T-helper 2 cell treated with Interferon-gamma antibody and Interleukin-4, amounts not matched to agents 5 μg/mL and 100 μg/mL, for 36 hours (primary cell): ENCODE measurements at regions not wholly inside any gene's neighbourhood (a gene's known extent, or its start where the extent isn't known, plus 50 kb on each side); places are given as distances from the start of the nearest gene placed in this dataset.

Experiments used
- DNase-seq: peaks from one replicate; pipeline ENCODE4 v3.0.0; 2021; ENCODE audit warnings: low spot score
- H3K27ac Mint-ChIP-seq: one replicate; pipeline ENCODE4 v1.8.0; 2021; ENCODE audit warnings: mild to moderate bottlenecking, mixed read lengths
- H3K27me3 Mint-ChIP-seq: one replicate; pipeline ENCODE4 v1.8.0; 2021; ENCODE audit warnings: low read depth, mixed read lengths
- H3K36me3 Mint-ChIP-seq: one replicate; pipeline ENCODE4 v1.8.0; 2021; ENCODE audit warnings: low read depth, mixed read lengths
- H3K4me1 Mint-ChIP-seq: one replicate; pipeline ENCODE4 v1.8.0; 2021; ENCODE audit warnings: low read depth, mixed read lengths
- H3K4me3 Mint-ChIP-seq: one replicate; pipeline ENCODE4 v1.8.0; 2022; ENCODE audit warnings: mild to moderate bottlenecking, moderate library complexity, mixed read lengths
- H3K9me3 Mint-ChIP-seq: one replicate; pipeline ENCODE4 v1.8.0; 2021; ENCODE audit warnings: mixed read lengths

DNA sequence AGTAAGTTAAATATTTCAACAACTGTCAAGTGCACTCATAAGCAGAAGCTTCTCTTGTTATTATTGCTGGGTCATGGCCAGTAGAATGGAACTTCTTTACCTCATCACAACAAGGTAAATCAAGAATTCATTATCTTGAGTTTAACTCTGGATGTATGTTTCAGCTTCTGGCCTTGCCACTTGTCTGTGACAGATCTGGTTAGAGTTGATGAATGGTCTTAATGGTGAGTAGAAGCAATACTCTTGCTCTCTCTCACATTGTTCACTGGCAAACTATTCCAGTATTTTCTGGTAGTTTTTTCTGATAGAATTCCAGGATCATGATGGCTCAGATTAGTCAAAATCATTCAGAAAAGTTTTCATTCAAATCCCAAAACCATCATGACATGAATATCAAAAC lies 51.3 kb upstream of the NR4A2 start:
- no peak for DNase-seq
- H3K4me3 Mint-ChIP-seq, result no peak overlapping the region
- H3K9me3 Mint-ChIP-seq, result peaks cover 4% of the 10 kb centered on the region
- H3K27ac Mint-ChIP-seq, result no peak overlapping the region
- peaks cover 3% of the 10 kb centered on the region for H3K27me3 Mint-ChIP-seq
- no peaks in the 10 kb centered on the region for H3K36me3 Mint-ChIP-seq
- H3K4me1 Mint-ChIP-seq, result peaks cover 29% of the 10 kb centered on the region

DNA sequence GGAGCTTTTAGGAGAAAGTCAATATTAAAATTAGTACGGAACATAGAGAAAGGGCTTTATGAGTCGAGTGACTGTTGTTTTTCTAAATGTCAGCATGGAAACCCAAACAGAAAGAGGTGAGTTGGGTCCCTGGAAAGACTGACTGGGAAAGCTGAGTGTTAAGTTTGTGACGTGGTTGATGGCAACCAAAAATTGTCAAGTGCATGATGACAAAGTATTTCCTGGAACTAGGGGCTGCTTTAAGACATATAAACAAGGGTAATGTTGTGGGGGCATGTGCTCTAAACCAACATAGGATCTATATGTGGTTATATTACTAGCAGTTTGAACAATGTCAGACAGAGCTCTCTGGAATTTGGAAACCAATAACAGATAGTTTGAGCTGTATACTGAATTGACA lies 50.9 kb upstream of the GPD2 start:
- H3K9me3 Mint-ChIP-seq, result no peaks in the 10 kb centered on the region
- peaks cover 3% of the 10 kb centered on the region for H3K27me3 Mint-ChIP-seq
- peaks cover 19% of the 10 kb centered on the region for H3K4me1 Mint-ChIP-seq
- DNase-seq, result peak; percentile 57
- H3K36me3 Mint-ChIP-seq, result no peaks in the 10 kb centered on the region
- H3K4me3 Mint-ChIP-seq, result no peak overlapping the region
- H3K27ac Mint-ChIP-seq, result no peak overlapping the region
